Mucosa of descending colon (tissue), 3 donors: ENCODE measurements at regions not wholly inside any gene's neighbourhood (a gene's known extent, or its start where the extent isn't known, plus 50 kb on each side); places are given as distances from the start of the nearest gene placed in this dataset.

Source experiments
- ATAC-seq: fragments of 200-7000 bp; cut with Tn5 transposase; one replicate; pipeline ENCODE4 v1.9.1; 2020; ENCODE audit warnings: mild to moderate bottlenecking, moderate library complexity
- DNase-seq, 3 donors: peaks; one replicate each; pipeline ENCODE4 v3.0.0-alpha.2; 2020
- H3K36me3 ChIP-seq: fragments of 200-600 bp; one replicate; pipeline ENCODE4 v1.8.0; 2021; ENCODE audit warnings: low read depth, mild to moderate bottlenecking
- H3K4me1 ChIP-seq: fragments of 200-600 bp; one replicate; pipeline ENCODE4 v1.8.0; 2021; ENCODE audit warnings: low read depth, mild to moderate bottlenecking
- H3K4me3 ChIP-seq: fragments of 200-600 bp; one replicate; pipeline ENCODE4 v1.8.0; 2021; ENCODE audit warnings: mild to moderate bottlenecking
- H3K9me3 ChIP-seq: fragments of 200-600 bp; one replicate; pipeline ENCODE4 v1.8.0; 2021; ENCODE audit warnings: mild to moderate bottlenecking
- CTCF ChIP-seq: fragments of 200-600 bp; IDR thresholded peaks from one replicate; pipeline ENCODE4 v1.8.0; 2022; ENCODE audit warnings: antibody characterized with exemption, mild to moderate bottlenecking
- intact Hi-C, 2 donors: fragments of 100-400 bp; cut with DNase I in 1 of 2; cut with micrococcal nuclease in 1 of 2; formaldehyde crosslinking; loops; one replicate each; pipeline versions ENCODE4 v1.11.0 to v1.11.1; 2022; cut with DNase I, micrococcal nuclease
- donor health status: DM: no; HTN: no; CAD: no; lungs with moderate emphysema.
- donor health status: DM: no; HTN: no; CAD: no.
- donor health status: DM: no; HTN: yes; CAD: no.

GRCh38 chr10:120180160-120180559, 276.9 kb upstream of the PLPP4 start:
- ATAC-seq: no peak
- DNase-seq: no peak
- H3K4me1 ChIP-seq: no peaks in the 10 kb centered on the region
- TF ChIP-seq CTCF: no peak
- intact Hi-C loops: no loop called here
- H3K9me3 ChIP-seq: no peaks in the 10 kb centered on the region
- no peaks in the 10 kb centered on the region for H3K36me3 ChIP-seq
- no peak overlapping the region for H3K4me3 ChIP-seq

- Histone ChIP-seq H3K36me3 (no peaks in the 10 kb centered on the region), H3K4me1 (no peaks in the 10 kb centered on the region), H3K9me3 (no peaks in the 10 kb centered on the region), H3K4me3 (no peak overlapping the region)
- TF ChIP-seq CTCF: no peak
- DNase-seq: no peak
- intact Hi-C loops: no loop called here
- no peak for ATAC-seq
Measured at GRCh38 chr10:120181154-120181553, 275.9 kb upstream of the PLPP4 start.

- H3K4me3 ChIP-seq: no peak overlapping the region
- no peak for ATAC-seq
- no peaks in the 10 kb centered on the region for H3K9me3 ChIP-seq
- H3K4me1 ChIP-seq: no peaks in the 10 kb centered on the region
- intact Hi-C loops: no loop called here
- no peak for TF ChIP-seq CTCF
- no peak for DNase-seq
- no peaks in the 10 kb centered on the region for H3K36me3 ChIP-seq
Measured at GRCh38 chr10:120182431-120182830, 274.6 kb upstream of the PLPP4 start.

GRCh38 chr10:120183546-120183945, 273.5 kb upstream of the PLPP4 start:
- intact Hi-C loops: no loop called here
- DNase-seq (no peak), ATAC-seq (no peak)
- H3K4me3 ChIP-seq: no peak overlapping the region
- TF ChIP-seq CTCF: no peak
- no peaks in the 10 kb centered on the region for H3K36me3 ChIP-seq
- no peaks in the 10 kb centered on the region for H3K4me1 ChIP-seq
- H3K9me3 ChIP-seq: no peaks in the 10 kb centered on the region

- no peak for ATAC-seq
- Histone ChIP-seq H3K36me3 (no peaks in the 10 kb centered on the region), H3K4me1 (no peaks in the 10 kb centered on the region), H3K4me3 (no peak overlapping the region), H3K9me3 (no peaks in the 10 kb centered on the region)
- TF ChIP-seq CTCF: no peak
- DNase-seq: no peak
- intact Hi-C loops: no loop called here
Measured at GRCh38 chr10:120184547-120185337, 272.3 kb upstream of the PLPP4 start.
